ENCODE measurements at regions not wholly inside any gene's neighbourhood (a gene's known extent, or its start where the extent isn't known, plus 50 kb on each side); places are given as distances from the start of the nearest gene placed in this dataset.

- TF ChIP-seq POLR2A (IDR thresholded peaks at IDR 0.05), result no peak
- TF ChIP-seq, protein P1, sequence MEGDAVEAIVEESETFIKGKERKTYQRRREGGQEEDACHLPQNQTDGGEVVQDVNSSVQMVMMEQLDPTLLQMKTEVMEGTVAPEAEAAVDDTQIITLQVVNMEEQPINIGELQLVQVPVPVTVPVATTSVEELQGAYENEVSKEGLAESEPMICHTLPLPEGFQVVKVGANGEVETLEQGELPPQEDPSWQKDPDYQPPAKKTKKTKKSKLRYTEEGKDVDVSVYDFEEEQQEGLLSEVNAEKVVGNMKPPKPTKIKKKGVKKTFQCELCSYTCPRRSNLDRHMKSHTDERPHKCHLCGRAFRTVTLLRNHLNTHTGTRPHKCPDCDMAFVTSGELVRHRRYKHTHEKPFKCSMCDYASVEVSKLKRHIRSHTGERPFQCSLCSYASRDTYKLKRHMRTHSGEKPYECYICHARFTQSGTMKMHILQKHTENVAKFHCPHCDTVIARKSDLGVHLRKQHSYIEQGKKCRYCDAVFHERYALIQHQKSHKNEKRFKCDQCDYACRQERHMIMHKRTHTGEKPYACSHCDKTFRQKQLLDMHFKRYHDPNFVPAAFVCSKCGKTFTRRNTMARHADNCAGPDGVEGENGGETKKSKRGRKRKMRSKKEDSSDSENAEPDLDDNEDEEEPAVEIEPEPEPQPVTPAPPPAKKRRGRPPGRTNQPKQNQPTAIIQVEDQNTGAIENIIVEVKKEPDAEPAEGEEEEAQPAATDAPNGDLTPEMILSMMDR (IDR thresholded peaks at IDR 0.05), result no peak
- no peak for TF ChIP-seq EP300 (IDR thresholded peaks at IDR 0.05)
- no peak for TF ChIP-seq POLR2AphosphoS5 (IDR thresholded peaks at IDR 0.05)
- H3K27ac ChIP-seq, result no peak overlapping the region
- no peaks in the 10 kb centered on the region for H3K4me1 ChIP-seq
- WGBS, 2 donors, result 58 to 72% methylated on average over 8 to 27 of the region's 27 CpGs
- H3K4me3 ChIP-seq, result no peak overlapping the region
- H3K27me3 ChIP-seq, result no peaks in the 10 kb centered on the region
- peak in 1 of 2 donors; percentile 43 for ATAC-seq (ENCODE audit: low FRiP score in 2 of 2)
- peak in 1 of 2 donors; percentile 57 for DNase-seq
- no peaks in the 10 kb centered on the region for H3K36me3 ChIP-seq
- no peaks in the 10 kb centered on the region for H3K9me3 ChIP-seq
Measured at GRCh38 chr1:29767088-29767685, 530.9 kb downstream of the PTPRU start.

- Histone ChIP-seq H3K9me3 (no peaks in the 10 kb centered on the region), H3K27ac (no peak overlapping the region), H3K36me3 (no peaks in the 10 kb centered on the region), H3K27me3 (no peaks in the 10 kb centered on the region), H3K4me1 (no peaks in the 10 kb centered on the region), H3K4me3 (no peak overlapping the region)
- ATAC-seq (ENCODE audit: low FRiP score in 2 of 2) (no peak), DNase-seq (no peak)
- TF ChIP-seq POLR2A (IDR thresholded peaks at IDR 0.05) (no peak), EP300 (IDR thresholded peaks at IDR 0.05) (no peak), POLR2AphosphoS5 (IDR thresholded peaks at IDR 0.05) (no peak)
- TF ChIP-seq, protein P1 (IDR thresholded peaks at IDR 0.05), result no peak
- WGBS, 2 donors, result 44 to 92% methylated on average over 3 of the region's 3 CpGs
Measured at GRCh38 chr1:29762635-29763034, 526.3 kb downstream of the PTPRU start.

- 52 to 65% methylated on average over 4 of the region's 4 CpGs for WGBS, 2 donors
- Histone ChIP-seq H3K4me1 (no peaks in the 10 kb centered on the region), H3K27ac (no peak overlapping the region), H3K36me3 (no peaks in the 10 kb centered on the region), H3K27me3 (no peaks in the 10 kb centered on the region), H3K9me3 (no peaks in the 10 kb centered on the region), H3K4me3 (no peak overlapping the region)
- TF ChIP-seq POLR2AphosphoS5 (IDR thresholded peaks at IDR 0.05) (no peak), EP300 (IDR thresholded peaks at IDR 0.05) (no peak), POLR2A (IDR thresholded peaks at IDR 0.05) (no peak)
- TF ChIP-seq, protein P1 (IDR thresholded peaks at IDR 0.05), result no peak
- DNase-seq, result no peak
- no peak for ATAC-seq (ENCODE audit: low FRiP score in 2 of 2)
Measured at GRCh38 chr1:29761159-29761928, 525.0 kb downstream of the PTPRU start.

GRCh38 chr1:29760067-29760564 is 523.8 kb downstream of the PTPRU start:
- WGBS, 2 donors, result 85 to 90% methylated on average over 7 of the region's 7 CpGs
- no peaks in the 10 kb centered on the region for H3K4me1 ChIP-seq
- H3K27ac ChIP-seq, result no peak overlapping the region
- DNase-seq (no peak), ATAC-seq (ENCODE audit: low FRiP score in 2 of 2) (no peak)
- H3K4me3 ChIP-seq, result no peak overlapping the region
- no peaks in the 10 kb centered on the region for H3K9me3 ChIP-seq
- no peaks in the 10 kb centered on the region for H3K36me3 ChIP-seq
- TF ChIP-seq, protein P1 (IDR thresholded peaks at IDR 0.05), result no peak
- TF ChIP-seq POLR2AphosphoS5 (IDR thresholded peaks at IDR 0.05) (no peak), POLR2A (IDR thresholded peaks at IDR 0.05) (no peak), EP300 (IDR thresholded peaks at IDR 0.05) (no peak)
- no peaks in the 10 kb centered on the region for H3K27me3 ChIP-seq

Measured in upper lobe of left lung (tissue), 6 donors.